K562 (cell line): ENCODE measurements at regions not wholly inside any gene's neighbourhood (a gene's known extent, or its start where the extent isn't known, plus 50 kb on each side); places are given as distances from the start of the nearest gene placed in this dataset.

Experiments
- ATAC-seq: fragments of 200-7000 bp; cut with Tn5 transposase; 3 replicates; pipeline ENCODE4 v1.9.1; 2020; ENCODE audit warnings: moderate library complexity
- BruUV-seq: library from RNA; stranded (reverse); fragments of 400-500 nt; replicated peaks from 2 replicates; lab custom pipeline; 2021; lab: Mats Ljungman, UMichigan
- CTCF ChIA-PET: fragments of 300-600 bp; formaldehyde crosslinking; extraction: SDS; loops from one replicate; lab custom pipeline; 2021; ENCODE audit warnings: low intra/inter-chr PET ratio; lab: Yijun Ruan, JAX
- POLR2A ChIA-PET: fragments of 300-600, 350-650 bp; sonication (Branson Sonifier 250); formaldehyde crosslinking; extraction: SDS; loops from one replicate; lab custom pipeline; 2021; ENCODE audit warnings: antibody characterized with exemption, inconsistent platforms; lab: Yijun Ruan, JAX
- DNase-seq, 4 experiments: peaks; one replicate each; pipeline versions ENCODE4 v3.0.0 to v3.0.0-alpha.2; 2011 to 2018; ENCODE audit warnings: low spot score in 3 of 4, mixed read lengths in 3 of 4; ENCODE audit errors: extremely low read depth in 1 of 4
- FAIRE-seq: peaks from 2 replicates; lab custom pipeline; 2011; peaks lifted over from hg19 to GRCh38; lab: Jason Lieb, UNC
- H2AFZ ChIP-seq: 2 replicates; pipeline ENCODE4 v1.6.0; 2011; ENCODE audit warnings: low read depth, low read length, control low read depth, inconsistent platforms
- H3K27ac ChIP-seq: fragments of 200-600 bp; 3 replicates; pipeline ENCODE4 v1.8.0; 2011; ENCODE audit warnings: low read depth, mild to moderate bottlenecking, control low read depth, inconsistent platforms, low read length, moderate library complexity, mixed read lengths; ENCODE audit errors: extremely low read depth
- H3K27me3 ChIP-seq, 2 experiments: fragments of 300-600 bp in 1 of 2; 2 replicates in 1 of 2; 3 replicates in 1 of 2; pipeline versions ENCODE4 v1.6.0 to v1.8.0; 2011; ENCODE audit warnings: inconsistent platforms in 2 of 2, low read length in 2 of 2, mild to moderate bottlenecking in 1 of 2, mixed read lengths in 1 of 2, moderate library complexity in 1 of 2; ENCODE audit not compliant: control insufficient read depth in 2 of 2, insufficient read depth in 2 of 2
- H3K36me3 ChIP-seq: fragments of 300-600 bp; 3 replicates; pipeline ENCODE4 v1.8.0; 2011; ENCODE audit warnings: mild to moderate bottlenecking, low read length, inconsistent platforms; ENCODE audit not compliant: control insufficient read depth, insufficient read depth
- H3K4me1 ChIP-seq, 2 experiments: fragments of 200-600 bp in 1 of 2; replicated peaks in 1 of 2; 2 replicates in 1 of 2; 3 replicates in 1 of 2; pipeline versions ENCODE4 v1.5.1 to v1.8.0; 2011; ENCODE audit warnings: inconsistent platforms in 2 of 2, low read length in 2 of 2, mild to moderate bottlenecking in 1 of 2, mixed read lengths in 1 of 2, moderate library complexity in 1 of 2; ENCODE audit not compliant: control insufficient read depth in 2 of 2, insufficient read depth in 2 of 2
- H3K4me2 ChIP-seq: 2 replicates; pipeline ENCODE4 v1.6.1; 2011; ENCODE audit warnings: low read length, control low read depth, inconsistent platforms, mixed read lengths; ENCODE audit not compliant: insufficient read depth
- H3K4me3 ChIP-seq: fragments of 200-600 bp; sonication (generic), shearing (Covaris generic); 2 replicates; pipeline ENCODE4 v1.5.1; 2016; ENCODE audit warnings: control low read depth, inconsistent platforms
- H3K79me2 ChIP-seq: fragments of 200-600 bp; 3 replicates; pipeline ENCODE4 v1.8.0; 2011; ENCODE audit warnings: low read length, inconsistent platforms; ENCODE audit not compliant: control insufficient read depth, insufficient read depth
- H3K9ac ChIP-seq, 2 experiments: 2 replicates each; pipeline versions ENCODE4 v1.6.0 to v1.6.1; 2011; ENCODE audit warnings: low read depth in 2 of 2, low read length in 2 of 2, control low read depth in 1 of 2, inconsistent platforms in 1 of 2, mild to moderate bottlenecking in 1 of 2, mixed read lengths in 1 of 2; ENCODE audit not compliant: insufficient read depth in 1 of 2
- H3K9me1 ChIP-seq: one replicate; pipeline ENCODE4 v1.6.0; 2011; ENCODE audit warnings: inconsistent platforms, mild to moderate bottlenecking, low read length, moderate library complexity; ENCODE audit not compliant: control insufficient read depth, insufficient read depth
- H3K9me3 ChIP-seq: replicated peaks from 2 replicates; pipeline ENCODE4 v1.5.1; 2011; ENCODE audit warnings: low read depth, low read length, inconsistent platforms; ENCODE audit not compliant: control insufficient read depth, insufficient read depth
- H4K20me1 ChIP-seq: replicated peaks from 2 replicates; pipeline ENCODE4 v1.6.1; 2011; ENCODE audit warnings: low read length, inconsistent platforms, mixed read lengths; ENCODE audit not compliant: control insufficient read depth, insufficient read depth
- ELF4 ChIP-seq: fragments of 450-650 bp; formaldehyde crosslinking; IDR thresholded peaks from 2 replicates; pipeline ENCODE4 v1.4.0; 2022; ENCODE audit warnings: missing genetic modification characterization
- FOXJ3 ChIP-seq: sonication (generic); formaldehyde crosslinking; IDR thresholded peaks from 2 replicates; pipeline ENCODE4 v1.4.0; 2020; ENCODE audit warnings: mild to moderate bottlenecking, missing genetic modification reagents
- MYNN ChIP-seq, 2 experiments: sonication (generic); formaldehyde crosslinking in 1 of 2; IDR thresholded peaks; 2 replicates each; pipeline versions ENCODE4 v1.5.0 to v1.6.1; 2016 to 2020; ENCODE audit warnings: antibody characterized with exemption in 1 of 2, missing genetic modification reagents in 1 of 2
- NR2F6 ChIP-seq: fragments of 450-650 bp; formaldehyde crosslinking; IDR thresholded peaks from 2 replicates; pipeline ENCODE4 v1.4.0; 2020; ENCODE audit warnings: mild to moderate bottlenecking
- NR4A1 ChIP-seq, 2 experiments: fragments of 250-450 bp in 1 of 2; fragments of 450-650 bp in 1 of 2; sonication (Bioruptor Pico) in 1 of 2; IDR thresholded peaks; 2 replicates each; pipeline versions ENCODE4 v1.4.0 to v1.6.1; 2016 to 2020; ENCODE audit warnings: mild to moderate bottlenecking in 2 of 2, missing compliant biosample characterization in 1 of 2, missing genetic modification characterization in 1 of 2, moderate library complexity in 1 of 2
- SPI1 ChIP-seq: IDR thresholded peaks from 2 replicates; pipeline ENCODE4 v1.6.1; 2011; ENCODE audit warnings: low read depth, low read length, control low read depth, borderline replicate concordance
- XRCC4 ChIP-seq: IDR thresholded peaks from one replicate; pipeline ENCODE4 v1.6.1; 2011; ENCODE audit not compliant: insufficient read depth, insufficient read length; ENCODE audit errors: extremely low read depth
- ZNF224 ChIP-seq: sonication (generic); formaldehyde crosslinking; IDR thresholded peaks from 2 replicates; pipeline ENCODE4 v1.8.0; 2022; ENCODE audit warnings: mild to moderate bottlenecking, missing genetic modification reagents
- ZNF780A ChIP-seq: fragments of 250-450 bp; sonication (Bioruptor Pico); IDR thresholded peaks from 2 replicates; pipeline ENCODE4 v1.5.0; 2021; ENCODE audit warnings: mild to moderate bottlenecking
- WGBS: fragments of 100-300 bp; shearing (Covaris generic); methylation state at CpG from one replicate; pipeline ENCODE4 v1.1.6; 2016; ENCODE audit warnings: low coverage, mixed read lengths; ENCODE audit not compliant: insufficient coverage; ENCODE audit errors: missing lambda C conversion rate; 5-methylcytosine and 5-hydroxymethylcytosine counted together
- in situ Hi-C: fragments of 300-500 bp; cut with MboI; formaldehyde crosslinking; loops from 4 replicates; pipeline ENCODE4 v1.15.0; 2018; ENCODE audit warnings: inconsistent platforms, mixed read lengths
- intact Hi-C: fragments of 100-400 bp; cut with micrococcal nuclease; formaldehyde crosslinking; loops from 2 replicates; pipeline ENCODE4 v1.14.2; 2022
- TF ChIP-seq, protein P1 (sequence below): fragments of 250-450 bp; sonication (Bioruptor Pico); IDR thresholded peaks from 2 replicates; pipeline ENCODE4 v1.5.0; 2021; ENCODE audit warnings: mild to moderate bottlenecking, moderate library complexity
- TF ChIP-seq, protein P2 (sequence below): fragments of 450-650 bp; conservative IDR thresholded peaks from 2 replicates; pipeline ENCODE4 v1.6.1; 2016; ENCODE audit warnings: missing genetic modification characterization, low read depth, mild to moderate bottlenecking, control low read depth, missing compliant biosample characterization
- TF ChIP-seq, protein P3 (sequence below): sonication (generic); formaldehyde crosslinking; IDR thresholded peaks from 2 replicates; pipeline ENCODE4 v1.8.1; 2023; ENCODE audit warnings: mild to moderate bottlenecking, missing genetic modification reagents
- TF ChIP-seq, protein P4 (sequence below): fragments of 250-450 bp; sonication (Bioruptor Pico); IDR thresholded peaks from 2 replicates; pipeline ENCODE4 v1.8.0; 2021; ENCODE audit warnings: mild to moderate bottlenecking, moderate library complexity

DNA sequence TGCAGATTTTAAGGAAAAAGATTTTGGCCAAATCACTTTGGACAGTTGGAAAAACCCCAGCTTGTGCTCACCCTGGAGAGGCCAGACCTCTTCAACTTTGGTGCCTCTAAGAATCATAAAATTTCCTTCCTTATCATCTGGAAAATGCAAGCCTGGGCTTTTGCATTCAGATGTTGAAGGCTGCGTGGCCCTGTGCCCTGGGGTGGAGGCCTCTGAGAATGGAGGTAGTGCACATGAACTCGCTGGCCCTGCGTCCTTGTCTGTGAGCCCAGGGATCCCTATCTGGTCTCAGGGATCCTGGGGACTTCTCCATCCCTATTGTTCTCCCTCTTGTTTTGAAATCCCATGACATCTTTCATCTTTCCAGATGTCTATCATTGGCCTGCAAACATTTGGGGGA, 64.6 kb upstream of the ARNT2 start (continued):
- TF ChIP-seq, protein P1, sequence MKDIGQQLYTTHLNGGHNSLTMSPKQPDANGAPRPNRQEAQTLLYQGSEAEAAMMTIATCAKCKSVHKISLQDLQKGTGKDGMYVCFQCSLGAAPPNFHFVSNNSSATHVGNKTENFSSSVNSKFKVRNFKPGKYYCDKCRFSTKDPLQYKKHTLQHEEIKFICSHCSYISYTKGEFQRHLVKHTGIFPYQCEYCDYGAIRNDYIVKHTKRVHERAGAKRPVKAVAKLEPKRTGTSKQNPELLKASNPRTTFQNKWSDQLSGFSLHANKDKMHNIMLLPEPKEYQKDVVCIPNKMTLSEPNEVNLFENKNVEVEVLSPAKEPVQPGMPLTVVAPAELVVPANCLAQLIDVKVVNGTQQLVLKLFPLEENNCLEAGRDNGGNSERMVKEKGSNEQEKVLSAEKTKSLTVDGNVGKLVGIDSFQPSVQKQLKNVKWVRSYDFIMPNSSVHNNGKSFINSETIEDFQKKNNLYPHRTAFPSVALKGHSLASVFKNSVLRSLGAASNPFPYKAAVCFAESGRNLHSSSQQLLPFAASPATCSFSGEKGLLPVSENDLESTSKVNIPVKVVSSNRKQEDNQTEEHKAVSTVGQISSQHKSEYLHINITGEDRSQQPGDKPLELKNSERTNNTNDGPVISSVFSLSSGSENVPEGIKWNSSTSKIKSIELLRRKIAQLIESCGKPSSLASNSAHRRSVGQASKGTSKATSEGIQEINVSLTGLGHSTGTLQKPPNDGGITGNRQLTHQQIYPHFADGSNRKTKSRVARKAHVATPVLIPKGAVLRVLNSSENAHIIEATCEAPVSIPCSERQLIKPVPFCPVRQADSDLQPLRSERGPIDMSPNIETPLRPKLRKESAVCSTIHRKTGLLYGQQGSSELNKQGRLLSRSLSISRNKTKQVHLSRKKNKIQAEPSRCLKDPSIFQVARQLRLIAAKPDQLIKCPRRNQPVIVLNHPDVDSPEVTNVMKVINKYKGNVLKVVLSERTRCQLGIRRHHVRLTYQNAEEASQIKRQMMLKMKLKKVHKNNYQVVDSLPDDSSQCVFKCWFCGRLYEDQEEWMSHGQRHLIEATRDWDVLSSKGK (CRISPR knock-in tag): no peak
- TF ChIP-seq NR4A1 (CRISPR knock-in tag; IDR thresholded peaks at IDR 0.05) (no peak), NR4A1 (tag; IDR thresholded peaks at IDR 0.05) (no peak)

DNA sequence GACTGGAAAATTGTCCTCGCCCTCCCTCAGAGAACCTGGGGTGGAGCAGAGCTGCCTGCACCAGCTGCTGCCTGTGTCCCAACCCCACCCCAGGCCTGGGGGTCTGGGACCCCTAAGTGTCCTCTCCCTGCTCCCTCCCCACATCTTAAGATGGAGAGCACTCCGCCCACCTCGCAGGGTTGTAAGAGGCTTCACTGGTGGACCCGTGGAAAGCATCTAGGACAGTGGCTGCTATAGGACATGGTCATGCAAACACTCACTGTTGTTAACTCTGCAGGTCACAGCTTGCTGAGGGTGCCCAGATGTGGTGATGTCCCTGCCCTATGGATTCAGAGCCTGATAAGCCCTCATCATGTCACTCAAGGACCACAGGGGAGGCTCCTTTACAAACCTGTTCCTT, 62.0 kb upstream of the ARNT2 start:
- Histone ChIP-seq H3K27me3 (peaks cover 0 to 23% of the 10 kb centered on the region in 2 experiments; a peak in 2 of 5 replicates), H3K36me3 (no peaks in the 10 kb centered on the region), H3K4me2 (no peak overlapping the region), H3K9me3 (no peaks in the 10 kb centered on the region), H2AFZ (no peak overlapping the region), H3K4me1 (no peaks in the 10 kb centered on the region), H3K9ac (no peak overlapping the region), H3K79me2 (no peaks in the 10 kb centered on the region), H3K27ac (no peak overlapping the region), H4K20me1 (no peaks in the 10 kb centered on the region), H3K4me3 (no peak overlapping the region), H3K9me1 (no peaks in the 10 kb centered on the region)
- ChIA-PET CTCF (no interaction called here), POLR2A (no interaction called here)
- DNase-seq (no peak), FAIRE-seq (no peak), ATAC-seq (no peak)
- WGBS: 0% methylated on average over 4 of the region's 4 CpGs
- no TSS peak for BruUV-seq
- intact Hi-C loops: no loop called here
- in situ Hi-C loops: no loop called here
- TF ChIP-seq, protein P2, sequence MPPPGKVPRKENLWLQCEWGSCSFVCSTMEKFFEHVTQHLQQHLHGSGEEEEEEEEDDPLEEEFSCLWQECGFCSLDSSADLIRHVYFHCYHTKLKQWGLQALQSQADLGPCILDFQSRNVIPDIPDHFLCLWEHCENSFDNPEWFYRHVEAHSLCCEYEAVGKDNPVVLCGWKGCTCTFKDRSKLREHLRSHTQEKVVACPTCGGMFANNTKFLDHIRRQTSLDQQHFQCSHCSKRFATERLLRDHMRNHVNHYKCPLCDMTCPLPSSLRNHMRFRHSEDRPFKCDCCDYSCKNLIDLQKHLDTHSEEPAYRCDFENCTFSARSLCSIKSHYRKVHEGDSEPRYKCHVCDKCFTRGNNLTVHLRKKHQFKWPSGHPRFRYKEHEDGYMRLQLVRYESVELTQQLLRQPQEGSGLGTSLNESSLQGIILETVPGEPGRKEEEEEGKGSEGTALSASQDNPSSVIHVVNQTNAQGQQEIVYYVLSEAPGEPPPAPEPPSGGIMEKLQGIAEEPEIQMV: no peak
- TF ChIP-seq ZNF780A (CRISPR knock-in tag): no peak
- TF ChIP-seq NR2F6 (CRISPR knock-in tag): no peak
- TF ChIP-seq MYNN (IDR thresholded peaks at IDR 0.05): no peak
- TF ChIP-seq MYNN (CRISPR knock-in tag; IDR thresholded peaks at IDR 0.05): no peak
- TF ChIP-seq ZNF224 (CRISPR knock-in tag): no peak
- TF ChIP-seq, protein P3, sequence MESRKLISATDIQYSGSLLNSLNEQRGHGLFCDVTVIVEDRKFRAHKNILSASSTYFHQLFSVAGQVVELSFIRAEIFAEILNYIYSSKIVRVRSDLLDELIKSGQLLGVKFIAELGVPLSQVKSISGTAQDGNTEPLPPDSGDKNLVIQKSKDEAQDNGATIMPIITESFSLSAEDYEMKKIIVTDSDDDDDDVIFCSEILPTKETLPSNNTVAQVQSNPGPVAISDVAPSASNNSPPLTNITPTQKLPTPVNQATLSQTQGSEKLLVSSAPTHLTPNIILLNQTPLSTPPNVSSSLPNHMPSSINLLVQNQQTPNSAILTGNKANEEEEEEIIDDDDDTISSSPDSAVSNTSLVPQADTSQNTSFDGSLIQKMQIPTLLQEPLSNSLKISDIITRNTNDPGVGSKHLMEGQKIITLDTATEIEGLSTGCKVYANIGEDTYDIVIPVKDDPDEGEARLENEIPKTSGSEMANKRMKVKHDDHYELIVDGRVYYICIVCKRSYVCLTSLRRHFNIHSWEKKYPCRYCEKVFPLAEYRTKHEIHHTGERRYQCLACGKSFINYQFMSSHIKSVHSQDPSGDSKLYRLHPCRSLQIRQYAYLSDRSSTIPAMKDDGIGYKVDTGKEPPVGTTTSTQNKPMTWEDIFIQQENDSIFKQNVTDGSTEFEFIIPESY (CRISPR knock-in tag): no peak
- TF ChIP-seq ELF4 (CRISPR knock-in tag): no peak
- no peak for TF ChIP-seq FOXJ3 (CRISPR knock-in tag)
- no peak for TF ChIP-seq SPI1
- TF ChIP-seq XRCC4: no peak
- TF ChIP-seq, protein P4, sequence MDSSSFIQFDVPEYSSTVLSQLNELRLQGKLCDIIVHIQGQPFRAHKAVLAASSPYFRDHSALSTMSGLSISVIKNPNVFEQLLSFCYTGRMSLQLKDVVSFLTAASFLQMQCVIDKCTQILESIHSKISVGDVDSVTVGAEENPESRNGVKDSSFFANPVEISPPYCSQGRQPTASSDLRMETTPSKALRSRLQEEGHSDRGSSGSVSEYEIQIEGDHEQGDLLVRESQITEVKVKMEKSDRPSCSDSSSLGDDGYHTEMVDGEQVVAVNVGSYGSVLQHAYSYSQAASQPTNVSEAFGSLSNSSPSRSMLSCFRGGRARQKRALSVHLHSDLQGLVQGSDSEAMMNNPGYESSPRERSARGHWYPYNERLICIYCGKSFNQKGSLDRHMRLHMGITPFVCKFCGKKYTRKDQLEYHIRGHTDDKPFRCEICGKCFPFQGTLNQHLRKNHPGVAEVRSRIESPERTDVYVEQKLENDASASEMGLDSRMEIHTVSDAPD (CRISPR knock-in tag): no peak
